Mesendoderm (in vitro differentiated cells): ENCODE measurements at regions not wholly inside any gene's neighbourhood (a gene's known extent, or its start where the extent isn't known, plus 50 kb on each side); places are given as distances from the start of the nearest gene placed in this dataset.
A peak's percentile ranks its signal among the peaks of the same experiment; 100 is the strongest.

Source experiments
- DNase-seq: peaks from one replicate; pipeline ENCODE4 v3.0.0; 2013
- H2AK5ac ChIP-seq: 2 replicates; pipeline ENCODE4 v1.6.1; 2013; ENCODE audit warnings: low read length, inconsistent platforms
- H2BK120ac ChIP-seq: 2 replicates; pipeline ENCODE4 v1.6.1; 2013; ENCODE audit warnings: low read depth, mild to moderate bottlenecking, low read length, moderate library complexity, mixed read lengths
- H2BK15ac ChIP-seq: replicated peaks from 2 replicates; pipeline ENCODE4 v1.6.1; 2013; ENCODE audit warnings: low read depth, mild to moderate bottlenecking, moderate library complexity
- H2BK5ac ChIP-seq: 2 replicates; pipeline ENCODE4 v1.6.1; 2013; ENCODE audit warnings: low read length, inconsistent platforms
- H3K18ac ChIP-seq: 2 replicates; pipeline ENCODE4 v1.6.1; 2013; ENCODE audit warnings: mild to moderate bottlenecking, low read length, mixed read lengths
- H3K23ac ChIP-seq: one replicate; pipeline ENCODE4 v1.6.1; 2013; ENCODE audit warnings: low read length
- H3K27ac ChIP-seq: 2 replicates; pipeline ENCODE4 v1.5.1; 2013; ENCODE audit warnings: low read depth, mild to moderate bottlenecking, inconsistent platforms, low read length, moderate library complexity
- H3K27me3 ChIP-seq: 2 replicates; pipeline ENCODE4 v1.6.1; 2013; ENCODE audit warnings: low read length, control low read depth, mild to moderate bottlenecking, inconsistent platforms; ENCODE audit not compliant: insufficient read depth, poor library complexity
- H3K36me3 ChIP-seq: 2 replicates; pipeline ENCODE4 v1.6.1; 2013; ENCODE audit warnings: low read length, inconsistent platforms; ENCODE audit not compliant: control insufficient read depth, insufficient read depth
- H3K4ac ChIP-seq: one replicate; pipeline ENCODE4 v1.6.1; 2013; ENCODE audit warnings: low read depth, mild to moderate bottlenecking, low read length, moderate library complexity
- H3K4me1 ChIP-seq: 2 replicates; pipeline ENCODE4 v1.6.1; 2013; ENCODE audit warnings: low read depth, low read length, inconsistent platforms; ENCODE audit not compliant: control insufficient read depth
- H3K4me2 ChIP-seq: 2 replicates; pipeline ENCODE4 v1.6.1; 2013; ENCODE audit warnings: low read length
- H3K4me3 ChIP-seq: 2 replicates; pipeline ENCODE4 v1.5.1; 2013; ENCODE audit warnings: mild to moderate bottlenecking, low read length
- H3K56ac ChIP-seq: one replicate; pipeline ENCODE4 v1.6.1; 2013; ENCODE audit warnings: low read length
- H3K79me1 ChIP-seq: 2 replicates; pipeline ENCODE4 v1.6.1; 2013; ENCODE audit warnings: low read length, inconsistent platforms
- H3K79me2 ChIP-seq: 2 replicates; pipeline ENCODE4 v1.6.1; 2013; ENCODE audit warnings: mild to moderate bottlenecking, low read length; ENCODE audit not compliant: control insufficient read depth, insufficient read depth
- H3K9ac ChIP-seq: 2 replicates; pipeline ENCODE4 v1.6.1; 2013; ENCODE audit warnings: low read length, inconsistent platforms
- H4K5ac ChIP-seq: one replicate; pipeline ENCODE4 v1.6.1; 2013; ENCODE audit warnings: low read length
- H4K8ac ChIP-seq: one replicate; pipeline ENCODE4 v1.6.1; 2013; ENCODE audit warnings: low read depth, mild to moderate bottlenecking, control low read depth, low read length, moderate library complexity
- WGBS: extraction: QIAGEN DNeasy Blood & Tissue Kit; methylation state at CpG from one replicate; pipeline ENCODE4 v1.1.7; 2013; ENCODE audit warnings: low lambda C conversion rate, missing lambda C conversion rate; ENCODE audit not compliant: insufficient coverage; ENCODE audit errors: extremely low coverage; 5-methylcytosine and 5-hydroxymethylcytosine counted together

DNA sequence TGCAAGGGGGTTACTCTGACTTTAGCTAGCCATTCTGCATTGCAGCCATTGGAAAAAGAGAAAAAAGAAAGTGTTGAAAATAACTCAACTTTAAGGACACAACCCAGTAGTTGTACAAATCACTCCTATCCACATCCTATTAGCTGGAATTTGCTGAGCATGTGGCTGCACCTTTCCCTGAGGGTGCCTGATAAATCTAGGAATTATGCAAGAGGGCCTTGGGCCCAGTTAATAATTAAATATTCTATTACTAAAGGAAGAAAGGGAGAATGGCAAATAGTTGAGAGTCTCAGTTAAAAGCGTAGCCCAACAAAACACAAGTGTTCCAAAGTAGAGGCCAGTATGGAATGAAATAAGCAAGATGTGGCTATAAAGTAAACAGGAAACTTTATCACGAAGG is 200.9 kb upstream of the CNTNAP2 start:
- no peaks in the 10 kb centered on the region for H3K36me3 ChIP-seq
- no peak overlapping the region for H3K4me3 ChIP-seq
- H3K18ac ChIP-seq = no peak overlapping the region
- no peak overlapping the region for H2BK5ac ChIP-seq
- no peak overlapping the region for H3K27ac ChIP-seq
- no CpG with 5 or more reads among the region's 2 CpGs for WGBS
- H3K4ac ChIP-seq = no peak overlapping the region
- no peak overlapping the region for H2BK15ac ChIP-seq
- no peaks in the 10 kb centered on the region for H3K4me1 ChIP-seq
- H3K4me2 ChIP-seq = no peak overlapping the region
- H2BK120ac ChIP-seq = no peak overlapping the region
- no peak overlapping the region for H3K56ac ChIP-seq
- no peaks in the 10 kb centered on the region for H3K27me3 ChIP-seq
- H3K79me1 ChIP-seq = no peaks in the 10 kb centered on the region
- no peak overlapping the region for H4K8ac ChIP-seq
- no peak for DNase-seq
- H3K23ac ChIP-seq = no peak overlapping the region
- no peak overlapping the region for H3K9ac ChIP-seq
- no peaks in the 10 kb centered on the region for H3K79me2 ChIP-seq
- no peak overlapping the region for H2AK5ac ChIP-seq
- no peak overlapping the region for H4K5ac ChIP-seq

DNA sequence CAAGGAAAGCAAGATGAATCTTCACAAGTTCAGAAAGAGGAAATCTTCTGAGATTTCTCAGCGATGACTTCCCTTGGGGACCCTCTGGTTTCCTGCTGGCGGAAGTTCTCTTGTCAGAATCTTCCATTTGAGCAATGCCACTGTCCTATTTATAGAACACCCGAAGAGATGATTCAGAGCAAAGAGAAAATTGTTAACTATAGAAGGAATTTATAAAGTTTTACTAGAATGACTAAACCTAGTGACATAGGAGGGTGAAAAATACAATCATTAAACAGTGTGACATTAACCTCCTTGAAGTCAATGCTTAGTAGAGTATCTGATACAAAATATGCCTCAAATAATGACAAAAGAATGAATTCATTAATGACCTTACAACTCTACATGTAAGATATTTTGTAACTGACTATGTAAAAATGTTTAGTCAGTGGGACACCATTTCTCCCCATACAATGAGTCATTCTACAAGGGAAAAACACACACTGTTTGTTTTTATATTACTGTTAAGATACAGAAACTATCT is 206.5 kb upstream of the CNTNAP2 start:
- Histone ChIP-seq H4K8ac (no peak overlapping the region), H3K27ac (no peak overlapping the region), H2BK15ac (no peak overlapping the region), H3K4me1 (no peaks in the 10 kb centered on the region), H4K5ac (no peak overlapping the region), H3K56ac (no peak overlapping the region), H3K23ac (no peak overlapping the region), H3K79me1 (no peaks in the 10 kb centered on the region), H3K27me3 (no peaks in the 10 kb centered on the region), H3K79me2 (no peaks in the 10 kb centered on the region), H3K9ac (no peak overlapping the region), H3K4ac (no peak overlapping the region), H3K18ac (no peak overlapping the region), H3K4me3 (no peak overlapping the region), H3K4me2 (no peak overlapping the region), H2BK5ac (no peak overlapping the region), H3K36me3 (no peaks in the 10 kb centered on the region), H2AK5ac (no peak overlapping the region), H2BK120ac (no peak overlapping the region)
- no peak for DNase-seq
- no CpG with 5 or more reads among the region's 3 CpGs for WGBS

DNA sequence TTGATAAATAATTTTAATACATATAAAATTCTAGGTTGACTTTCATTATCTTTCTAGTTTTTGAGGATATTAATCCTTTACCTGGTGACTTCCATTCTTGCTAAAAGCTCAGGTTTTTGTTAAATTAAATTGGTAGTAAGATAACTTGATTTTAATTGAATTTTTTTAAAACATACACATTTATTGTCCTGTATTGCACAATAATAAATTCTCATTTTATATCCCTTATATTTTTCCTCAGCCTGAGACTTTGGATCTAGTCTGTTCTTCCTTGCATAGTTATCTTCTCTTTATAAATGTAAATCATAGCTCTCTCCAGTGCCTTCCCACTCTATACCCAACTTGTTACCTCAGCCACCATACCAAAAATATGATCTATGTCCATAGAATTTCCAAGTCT is 212.9 kb upstream of the CNTNAP2 start:
- Histone ChIP-seq H3K36me3 (no peaks in the 10 kb centered on the region), H2BK15ac (no peak overlapping the region), H3K79me1 (no peaks in the 10 kb centered on the region), H3K4me3 (no peak overlapping the region), H2BK120ac (no peak overlapping the region), H4K5ac (no peak overlapping the region), H3K79me2 (no peaks in the 10 kb centered on the region), H3K27me3 (no peaks in the 10 kb centered on the region), H2AK5ac (no peak overlapping the region), H3K4me1 (no peaks in the 10 kb centered on the region), H3K56ac (no peak overlapping the region), H3K23ac (no peak overlapping the region), H3K9ac (no peak overlapping the region), H3K4me2 (no peak overlapping the region), H4K8ac (no peak overlapping the region), H3K27ac (no peak overlapping the region), H2BK5ac (no peak overlapping the region), H3K4ac (no peak overlapping the region), H3K18ac (no peak overlapping the region)
- no peak for DNase-seq

DNA sequence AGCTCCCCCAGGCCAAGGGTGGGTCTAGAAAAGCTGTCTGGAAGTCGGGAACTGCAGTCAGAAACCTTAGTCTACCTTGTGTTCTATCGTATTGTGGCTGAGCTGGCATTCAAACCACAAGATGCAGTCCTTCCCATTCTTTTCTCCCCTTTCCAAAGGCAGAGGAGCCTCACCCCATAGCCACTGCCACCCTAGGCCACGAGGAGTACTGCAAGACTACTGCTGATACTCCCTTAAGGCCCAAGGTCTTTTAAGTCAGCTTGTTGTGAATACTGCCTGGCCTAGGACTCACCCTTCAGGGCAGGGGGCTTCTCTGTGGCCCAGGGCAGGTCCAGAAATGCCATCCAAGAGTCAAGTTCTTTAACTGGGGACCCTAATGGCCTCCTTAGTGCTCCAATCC is 214.5 kb upstream of the CNTNAP2 start:
- peak; percentile 54 for DNase-seq
- H2BK15ac ChIP-seq = no peak overlapping the region
- H2BK5ac ChIP-seq = no peak overlapping the region
- WGBS = no CpG with 5 or more reads among the region's 3 CpGs
- H3K18ac ChIP-seq = no peak overlapping the region
- no peak overlapping the region for H3K56ac ChIP-seq
- H3K23ac ChIP-seq = no peak overlapping the region
- H3K27me3 ChIP-seq = no peaks in the 10 kb centered on the region
- no peak overlapping the region for H3K27ac ChIP-seq
- no peak overlapping the region for H3K9ac ChIP-seq
- no peak overlapping the region for H4K5ac ChIP-seq
- no peak overlapping the region for H2AK5ac ChIP-seq
- H3K4me3 ChIP-seq = no peak overlapping the region
- no peaks in the 10 kb centered on the region for H3K79me2 ChIP-seq
- no peak overlapping the region for H2BK120ac ChIP-seq
- H3K4ac ChIP-seq = no peak overlapping the region
- no peaks in the 10 kb centered on the region for H3K79me1 ChIP-seq
- no peaks in the 10 kb centered on the region for H3K4me1 ChIP-seq
- no peaks in the 10 kb centered on the region for H3K36me3 ChIP-seq
- H4K8ac ChIP-seq = no peak overlapping the region
- no peak overlapping the region for H3K4me2 ChIP-seq

DNA sequence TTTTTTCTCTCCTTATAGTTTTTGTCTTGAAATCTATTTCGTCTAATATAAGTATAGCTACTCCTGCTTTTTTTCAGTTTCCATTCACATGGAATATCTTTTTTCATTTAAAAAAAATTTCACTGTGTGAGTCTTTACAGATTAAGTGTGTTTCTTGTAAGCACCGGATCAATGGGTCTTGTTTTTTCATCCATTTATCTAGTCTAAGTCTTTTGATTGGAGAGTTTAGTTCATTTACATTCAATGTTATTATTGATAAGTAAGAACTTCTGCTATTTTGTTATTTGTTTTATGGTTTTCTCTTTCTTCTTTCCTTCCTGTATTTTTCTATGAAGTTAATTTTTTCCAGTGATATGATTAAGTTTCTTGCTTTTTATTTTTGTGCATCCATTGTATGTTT is 216.7 kb upstream of the CNTNAP2 start:
- Histone ChIP-seq H2BK15ac (no peak overlapping the region), H3K79me2 (no peaks in the 10 kb centered on the region), H3K79me1 (no peaks in the 10 kb centered on the region), H2BK120ac (no peak overlapping the region), H3K4me3 (no peak overlapping the region), H3K27me3 (no peaks in the 10 kb centered on the region), H3K23ac (no peak overlapping the region), H3K27ac (no peak overlapping the region), H3K4ac (no peak overlapping the region), H3K9ac (no peak overlapping the region), H3K18ac (no peak overlapping the region), H2BK5ac (no peak overlapping the region), H2AK5ac (no peak overlapping the region), H4K8ac (no peak overlapping the region), H4K5ac (no peak overlapping the region), H3K4me2 (no peak overlapping the region), H3K36me3 (no peaks in the 10 kb centered on the region), H3K56ac (no peak overlapping the region), H3K4me1 (no peaks in the 10 kb centered on the region)
- DNase-seq = no peak
- WGBS = no CpG with 5 or more reads among the region's 2 CpGs

DNA sequence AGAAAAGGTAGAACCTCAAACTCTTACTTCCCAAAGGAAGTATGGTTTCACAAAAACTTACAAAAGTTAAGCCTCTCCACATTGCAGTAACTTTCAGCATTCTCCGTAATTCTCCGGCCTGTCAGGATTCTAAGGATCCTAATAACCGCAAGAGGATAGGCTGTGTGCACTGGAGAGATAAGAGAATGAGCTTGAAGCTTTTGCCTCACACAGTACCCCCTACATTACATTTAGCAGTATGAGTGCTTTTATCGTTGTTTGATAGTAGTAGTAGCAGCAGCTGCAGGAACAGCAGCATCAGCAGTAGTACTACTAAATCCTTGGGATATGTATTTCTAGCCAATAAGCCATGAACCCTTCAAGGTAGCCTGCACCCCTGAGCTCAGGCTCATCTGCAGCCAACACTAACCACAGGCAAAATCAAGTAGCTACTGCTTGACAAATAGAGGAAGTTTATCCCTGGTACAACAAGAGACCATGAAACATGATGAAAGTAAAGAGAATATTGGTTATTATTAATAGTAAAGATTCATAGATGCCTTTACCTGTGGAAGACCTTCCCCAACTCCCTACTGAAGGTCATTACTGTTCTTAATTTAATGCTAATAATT is 222.6 kb upstream of the CNTNAP2 start:
- no peaks in the 10 kb centered on the region for H3K79me2 ChIP-seq
- WGBS = no CpG with 5 or more reads among the region's 4 CpGs

More for the DNA sequence above, 222.6 kb upstream of the CNTNAP2 start:
- H2BK120ac ChIP-seq = no peak overlapping the region
- no peak overlapping the region for H3K23ac ChIP-seq
- no peak overlapping the region for H3K4me2 ChIP-seq
- no peak overlapping the region for H3K4me3 ChIP-seq
- H2AK5ac ChIP-seq = no peak overlapping the region
- no peak overlapping the region for H3K27ac ChIP-seq
- H3K27me3 ChIP-seq = no peaks in the 10 kb centered on the region
- H3K9ac ChIP-seq = no peak overlapping the region
- H4K5ac ChIP-seq = no peak overlapping the region
- H2BK15ac ChIP-seq = no peak overlapping the region
- no peak overlapping the region for H3K4ac ChIP-seq
- no peak overlapping the region for H4K8ac ChIP-seq
- H3K18ac ChIP-seq = no peak overlapping the region
- no peak overlapping the region for H2BK5ac ChIP-seq
- H3K56ac ChIP-seq = no peak overlapping the region
- H3K4me1 ChIP-seq = no peaks in the 10 kb centered on the region
- no peak for DNase-seq
- no peaks in the 10 kb centered on the region for H3K79me1 ChIP-seq
- no peaks in the 10 kb centered on the region for H3K36me3 ChIP-seq
